D721Med (cell line): ENCODE measurements at regions not wholly inside any gene's neighbourhood (a gene's known extent, or its start where the extent isn't known, plus 50 kb on each side); places are given as distances from the start of the nearest gene placed in this dataset.

ENCODE experiments used
- DNase-seq: peaks from one replicate; pipeline ENCODE4 v3.0.0; 2011; ENCODE audit warnings: low spot score; ENCODE audit not compliant: insufficient read length
- FAIRE-seq: peaks from 2 replicates; lab custom pipeline; 2011; peaks lifted over from hg19 to GRCh38; lab: Jason Lieb, UNC
- CTCF ChIP-seq: IDR thresholded peaks from 2 replicates; pipeline ENCODE4 v1.5.1; 2012; ENCODE audit warnings: mild to moderate bottlenecking, control low read depth; ENCODE audit not compliant: insufficient read depth; ENCODE audit errors: missing control alignments

DNA sequence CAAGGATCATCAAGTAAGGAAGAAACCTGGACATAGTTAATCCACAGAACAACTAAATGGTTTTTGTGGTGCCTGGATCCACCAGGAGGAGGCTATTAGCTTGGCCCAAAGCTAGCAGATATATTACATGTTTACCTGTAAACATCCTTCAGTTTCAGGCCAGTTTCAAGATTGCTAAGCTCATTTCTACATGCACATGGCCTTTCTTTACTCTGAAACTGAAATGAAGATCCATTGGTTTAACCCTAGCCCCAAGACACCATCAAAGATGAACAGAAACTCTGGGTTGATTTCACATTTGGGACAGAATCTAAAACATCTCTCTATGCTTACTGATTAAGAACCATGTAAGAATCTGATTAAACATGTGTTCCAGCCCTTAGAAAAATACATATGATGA lies 611.8 kb downstream of the TLE1 start:
- no peak for DNase-seq
- FAIRE-seq: no peak
- TF ChIP-seq CTCF: no peak

DNA sequence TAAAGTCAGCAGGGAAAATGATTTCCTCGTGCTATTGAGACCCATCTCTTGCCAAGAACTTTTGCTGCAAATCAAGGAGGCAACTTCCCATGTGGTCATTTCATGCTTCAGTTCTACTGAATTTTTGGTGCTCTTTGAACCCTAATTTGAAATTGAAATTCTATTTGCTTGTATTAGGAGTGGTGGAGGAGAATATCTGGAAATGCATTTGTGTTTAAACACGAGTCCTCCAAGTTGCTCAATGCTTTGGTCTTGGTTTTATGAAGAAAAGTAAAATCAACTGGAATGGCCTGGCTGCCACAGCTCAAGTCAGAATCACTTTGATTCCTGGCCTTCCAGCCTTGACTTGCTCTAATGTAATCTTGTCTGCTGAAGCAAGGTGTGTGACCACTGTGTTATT lies 613.2 kb downstream of the TLE1 start:
- TF ChIP-seq CTCF: no peak
- FAIRE-seq (no peak), DNase-seq (no peak)

- DNase-seq (no peak), FAIRE-seq (no peak)
- TF ChIP-seq CTCF: no peak
Measured at GRCh38 chr9:81074221-81074620, 615.1 kb downstream of the TLE1 start.

DNA sequence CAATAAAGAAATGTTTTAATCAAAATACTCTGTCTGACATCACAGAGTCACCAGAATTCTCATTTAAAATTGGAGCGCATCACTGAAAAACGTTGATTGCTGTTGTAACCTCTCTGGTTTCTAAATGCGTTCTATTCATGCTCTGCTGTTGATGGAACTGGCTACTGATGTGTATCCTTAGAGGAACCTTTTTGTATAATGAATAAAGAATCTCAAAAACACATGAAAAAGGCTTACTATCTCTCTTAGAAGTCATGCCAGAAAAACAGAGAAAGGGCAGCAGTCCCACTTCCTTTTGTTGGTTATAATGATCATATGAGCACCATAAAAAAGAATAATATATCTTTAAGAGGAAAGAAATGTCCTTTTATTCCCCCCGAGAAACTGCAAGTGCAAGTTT lies 615.5 kb downstream of the TLE1 start:
- no peak for DNase-seq
- TF ChIP-seq CTCF: no peak
- FAIRE-seq: no peak

- DNase-seq: no peak
- FAIRE-seq: no peak
- TF ChIP-seq CTCF: no peak
Measured at GRCh38 chr9:81072758-81073157, 616.6 kb downstream of the TLE1 start.

DNA sequence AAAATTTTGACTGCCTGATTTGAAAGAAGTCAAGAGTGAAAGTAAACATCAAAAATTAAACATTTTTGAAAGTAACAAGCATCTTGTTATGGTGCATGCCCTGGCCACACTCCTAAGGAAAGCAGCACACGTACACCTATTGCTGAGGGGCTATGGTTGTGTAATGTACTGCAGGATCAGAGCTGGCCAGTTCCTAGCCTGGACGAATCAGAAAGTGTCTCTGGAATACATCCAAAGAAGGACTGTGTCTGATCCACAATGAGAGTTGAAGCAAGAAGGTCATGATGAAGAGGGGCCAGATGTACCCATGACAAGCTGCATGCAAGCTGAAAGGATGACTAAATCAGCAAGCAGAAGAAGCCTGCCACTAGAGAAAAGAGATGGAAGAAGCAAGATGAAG lies 618.2 kb downstream of the TLE1 start:
- FAIRE-seq (no peak), DNase-seq (no peak)
- TF ChIP-seq CTCF: no peak

DNA sequence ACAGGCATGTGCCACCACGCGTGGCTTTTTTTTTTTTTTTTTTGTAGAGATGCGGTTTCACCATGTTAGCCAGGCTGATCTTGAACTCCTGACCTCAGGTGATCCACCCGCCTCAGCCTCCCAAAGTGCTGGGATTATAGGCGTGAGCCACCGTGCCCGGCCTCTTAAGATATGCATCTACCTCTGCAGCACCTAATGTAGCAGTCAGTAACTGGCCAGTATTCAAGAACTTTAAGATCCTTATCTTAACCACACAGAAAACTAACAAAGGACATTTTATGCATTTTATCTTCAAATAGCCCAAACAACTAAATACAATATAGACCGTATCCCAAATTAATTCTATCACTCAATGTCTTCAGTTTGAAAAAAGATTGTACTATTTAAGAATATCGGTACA lies 618.7 kb downstream of the TLE1 start:
- DNase-seq (no peak), FAIRE-seq (no peak)
- no peak for TF ChIP-seq CTCF
